GM12878 (cell line): ENCODE measurements at regions not wholly inside any gene's neighbourhood (a gene's known extent, or its start where the extent isn't known, plus 50 kb on each side); places are given as distances from the start of the nearest gene placed in this dataset.
"Not testable (repeated sequence)": the region's sequence is repeated elsewhere in the genome, so short reads cannot be mapped to it uniquely, and the experiment has no call there.

Source experiments
- ATAC-seq: fragments of 200-7000 bp; cut with Tn5 transposase; 3 replicates; pipeline ENCODE4 v1.9.1; 2020; ENCODE audit warnings: mild to moderate bottlenecking, moderate library complexity
- BruUV-seq: library from RNA; stranded (reverse); fragments of 400-500 nt; replicated peaks from 2 replicates; lab custom pipeline; 2021; lab: Mats Ljungman, UMichigan
- CTCF ChIA-PET: fragments of 300-600 bp; sonication (Branson Sonifier 250); formaldehyde crosslinking; extraction: SDS; loops from one replicate; lab custom pipeline; 2021; ENCODE audit warnings: inconsistent platforms; lab: Yijun Ruan, JAX
- POLR2A ChIA-PET: fragments of 350-600 bp; formaldehyde crosslinking; extraction: SDS; loops from one replicate; lab custom pipeline; 2021; ENCODE audit warnings: inconsistent platforms; lab: Charles Lee
- RAD21 ChIA-PET: fragments of 300-600 bp; sonication (Branson Sonifier 250); formaldehyde crosslinking; loops from one replicate; lab custom pipeline; 2023; ENCODE audit warnings: antibody characterized with exemption; ENCODE audit not compliant: unreplicated experiment; lab: Charles Lee
- SMC1A ChIA-PET: fragments of 300-600 bp; sonication (Branson Sonifier 250); formaldehyde crosslinking; loops from one replicate; lab custom pipeline; 2023; ENCODE audit not compliant: unreplicated experiment, uncharacterized antibody; lab: Charles Lee
- DNase-seq: peaks from one replicate; pipeline ENCODE4 v3.0.0-alpha.2; 2011; ENCODE audit warnings: low read depth, low spot score
- FAIRE-seq: peaks from 3 replicates; lab custom pipeline; 2011; peaks lifted over from hg19 to GRCh38; lab: Jason Lieb, UNC
- H2AFZ ChIP-seq: 2 replicates; pipeline ENCODE4 v1.6.0; 2011; ENCODE audit warnings: low read depth, low read length, control low read depth; ENCODE audit not compliant: control insufficient read depth
- H3K27ac ChIP-seq: 2 replicates; pipeline ENCODE4 v1.5.1; 2011; ENCODE audit warnings: control low read depth; ENCODE audit not compliant: control insufficient read depth, insufficient read depth
- H3K27me3 ChIP-seq, 2 experiments: replicated peaks in 1 of 2; 2 replicates each; pipeline versions ENCODE4 v1.6.0 to v1.6.1; 2011; ENCODE audit warnings: low read length in 1 of 2; ENCODE audit not compliant: control insufficient read depth in 2 of 2, insufficient read depth in 2 of 2
- H3K36me3 ChIP-seq, 2 experiments: 2 replicates each; pipeline ENCODE4 v1.5.1; 2011; ENCODE audit warnings: low read length in 1 of 2; ENCODE audit not compliant: control insufficient read depth in 2 of 2, insufficient read depth in 2 of 2
- H3K4me1 ChIP-seq: 2 replicates; pipeline ENCODE4 v1.6.1; 2011; ENCODE audit warnings: mild to moderate bottlenecking, low read length, moderate library complexity, mixed read lengths; ENCODE audit not compliant: control insufficient read depth, insufficient read depth
- H3K4me2 ChIP-seq: 2 replicates; pipeline ENCODE4 v1.6.0; 2011; ENCODE audit warnings: control low read depth; ENCODE audit not compliant: control insufficient read depth, insufficient read depth
- H3K4me3 ChIP-seq: fragments of 200-600 bp; sonication (generic); 2 replicates; pipeline ENCODE4 v1.5.1; 2016
- H3K79me2 ChIP-seq: 2 replicates; pipeline ENCODE4 v1.6.0; 2011; ENCODE audit warnings: low read length; ENCODE audit not compliant: control insufficient read depth, insufficient read depth
- H3K9ac ChIP-seq: 2 replicates; pipeline ENCODE4 v1.8.0; 2011; ENCODE audit warnings: low read length, control low read depth, mixed read lengths; ENCODE audit not compliant: control insufficient read depth, insufficient read depth
- H3K9me3 ChIP-seq: replicated peaks from 3 replicates; pipeline ENCODE4 v1.5.1; 2011; ENCODE audit warnings: mild to moderate bottlenecking, low read length; ENCODE audit not compliant: control insufficient read depth, insufficient read depth
- H4K20me1 ChIP-seq: 2 replicates; pipeline ENCODE4 v1.6.0; 2011; ENCODE audit not compliant: control insufficient read depth, insufficient read depth
- ASH2L ChIP-seq: fragments of 300-600, 200-600 bp; sonication (generic); IDR thresholded peaks from 2 replicates; pipeline ENCODE4 v1.6.1; 2017; ENCODE audit warnings: low read depth, mild to moderate bottlenecking, borderline replicate concordance
- CHD4 ChIP-seq: fragments of 200-600 bp; sonication (generic); IDR thresholded peaks from 2 replicates; pipeline ENCODE4 v1.6.1; 2016; ENCODE audit warnings: mild to moderate bottlenecking
- KAT2A ChIP-seq: conservative IDR thresholded peaks from 2 replicates; pipeline ENCODE4 v1.6.1; 2011; ENCODE audit warnings: low read depth, low read length; ENCODE audit not compliant: control insufficient read depth
- MYC ChIP-seq: IDR thresholded peaks from 2 replicates; pipeline ENCODE4 v1.6.1; 2011; ENCODE audit warnings: mild to moderate bottlenecking, low read length, moderate library complexity, inconsistent platforms; ENCODE audit not compliant: insufficient read depth, insufficient replicate concordance, insufficient read length, severe bottlenecking
- TARDBP ChIP-seq: IDR thresholded peaks from 2 replicates; pipeline ENCODE4 v1.6.1; 2016; ENCODE audit warnings: borderline replicate concordance
- ZNF207 ChIP-seq: fragments of 450-650 bp; IDR thresholded peaks from 2 replicates; pipeline ENCODE4 v1.6.1; 2014; ENCODE audit warnings: antibody characterized with exemption, mild to moderate bottlenecking, borderline replicate concordance
- ZNF622 ChIP-seq: fragments of 450-650 bp; IDR thresholded peaks from 2 replicates; pipeline ENCODE4 v1.6.1; 2017; ENCODE audit warnings: mild to moderate bottlenecking, inconsistent platforms
- WGBS: methylation state at CpG from one replicate; pipeline ENCODE4 v1.1.6; 2016; ENCODE audit warnings: low lambda C conversion rate; ENCODE audit not compliant: insufficient replicate concordance, insufficient coverage; ENCODE audit errors: missing lambda C conversion rate; 5-methylcytosine and 5-hydroxymethylcytosine counted together
- in situ Hi-C: fragments of 300-500 bp; cut with MboI; formaldehyde crosslinking; loops from 9 replicates; pipeline ENCODE4 v1.14.3; 2018; ENCODE audit warnings: mixed read lengths
- intact Hi-C: fragments of 100-400 bp; cut with micrococcal nuclease; formaldehyde crosslinking; loops from one replicate; pipeline ENCODE4 v1.14.2; 2022; ENCODE audit not compliant: unreplicated experiment
- TF ChIP-seq, protein P1 (sequence below): IDR thresholded peaks from 2 replicates; pipeline ENCODE4 v1.6.1; 2011; ENCODE audit warnings: low read depth, mild to moderate bottlenecking, low read length, moderate library complexity, borderline replicate concordance; ENCODE audit errors: extremely low read depth
- TF ChIP-seq, protein P2 (sequence below): IDR thresholded peaks from 2 replicates; pipeline ENCODE4 v1.6.1; 2011; ENCODE audit warnings: low read depth, low read length, improper control_type of control experiment, borderline replicate concordance

DNA sequence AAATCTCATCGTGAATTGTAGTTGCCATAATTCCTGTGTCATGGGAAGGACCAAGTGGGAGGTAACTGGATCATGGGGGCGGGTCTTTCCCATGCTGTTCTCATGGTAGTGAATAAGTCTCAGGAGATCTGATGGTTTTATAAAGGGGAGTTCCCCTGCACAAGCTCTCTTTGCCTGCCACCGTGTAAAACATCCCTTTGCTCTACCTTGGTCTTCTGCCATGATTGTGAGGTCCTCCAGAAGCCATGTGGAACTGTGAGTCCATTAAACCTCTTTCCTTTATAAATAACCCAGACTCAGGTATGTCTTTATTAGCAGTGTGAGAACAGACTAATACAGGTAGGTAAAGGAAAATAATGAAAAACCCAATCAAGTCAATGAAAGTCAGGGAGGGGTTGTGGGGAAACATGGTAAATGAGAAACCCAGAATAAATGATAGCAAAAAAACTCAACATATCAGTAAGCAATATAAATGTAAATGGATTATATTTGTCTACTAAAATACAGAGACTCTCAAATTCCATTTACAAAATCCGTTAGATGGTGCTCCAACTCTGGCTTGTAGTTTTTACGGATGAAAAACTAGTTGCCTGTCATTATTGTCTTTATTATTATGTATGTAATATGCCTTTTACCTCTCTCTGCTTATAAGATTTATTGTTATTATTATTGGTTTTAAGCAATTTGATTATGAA is 98.9 kb upstream of the NDUFV2 start:
- Histone ChIP-seq H3K27me3 (no peaks in the 10 kb centered on the region; a peak in 1 of 4 replicates), H3K4me1 (no peaks in the 10 kb centered on the region), H3K79me2 (no peaks in the 10 kb centered on the region), H3K27ac (no peak overlapping the region), H3K4me3 (no peak overlapping the region), H3K36me3 (no peaks in the 10 kb centered on the region), H3K9me3 (no peaks in the 10 kb centered on the region; the same call in 2 of the 3 replicates), H3K9ac (no peak overlapping the region), H3K4me2 (no peak overlapping the region), H4K20me1 (no peaks in the 10 kb centered on the region), H2AFZ (no peak overlapping the region)
- SMC1A ChIA-PET, result no interaction called here
- intact Hi-C loops, result no loop called here
- in situ Hi-C loops, result no loop called here
- TF ChIP-seq, protein P1, sequence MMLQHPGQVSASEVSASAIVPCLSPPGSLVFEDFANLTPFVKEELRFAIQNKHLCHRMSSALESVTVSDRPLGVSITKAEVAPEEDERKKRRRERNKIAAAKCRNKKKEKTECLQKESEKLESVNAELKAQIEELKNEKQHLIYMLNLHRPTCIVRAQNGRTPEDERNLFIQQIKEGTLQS, result no peak
- TF ChIP-seq ASH2L (no peak), TARDBP (no peak), CHD4 (no peak), KAT2A (no peak), ZNF622 (no peak), MYC (no peak), ZNF207 (no peak)
- TF ChIP-seq, protein P2, sequence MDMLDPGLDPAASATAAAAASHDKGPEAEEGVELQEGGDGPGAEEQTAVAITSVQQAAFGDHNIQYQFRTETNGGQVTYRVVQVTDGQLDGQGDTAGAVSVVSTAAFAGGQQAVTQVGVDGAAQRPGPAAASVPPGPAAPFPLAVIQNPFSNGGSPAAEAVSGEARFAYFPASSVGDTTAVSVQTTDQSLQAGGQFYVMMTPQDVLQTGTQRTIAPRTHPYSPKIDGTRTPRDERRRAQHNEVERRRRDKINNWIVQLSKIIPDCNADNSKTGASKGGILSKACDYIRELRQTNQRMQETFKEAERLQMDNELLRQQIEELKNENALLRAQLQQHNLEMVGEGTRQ, result no peak
- CTCF ChIA-PET, result no interaction called here
- no peak for ATAC-seq
- WGBS, result 74% methylated on average over 5 of the region's 5 CpGs
- BruUV-seq, result no TSS peak
- POLR2A ChIA-PET, result no interaction called here
- FAIRE-seq, result no peak
- RAD21 ChIA-PET, result no interaction called here
- no peak for DNase-seq

DNA sequence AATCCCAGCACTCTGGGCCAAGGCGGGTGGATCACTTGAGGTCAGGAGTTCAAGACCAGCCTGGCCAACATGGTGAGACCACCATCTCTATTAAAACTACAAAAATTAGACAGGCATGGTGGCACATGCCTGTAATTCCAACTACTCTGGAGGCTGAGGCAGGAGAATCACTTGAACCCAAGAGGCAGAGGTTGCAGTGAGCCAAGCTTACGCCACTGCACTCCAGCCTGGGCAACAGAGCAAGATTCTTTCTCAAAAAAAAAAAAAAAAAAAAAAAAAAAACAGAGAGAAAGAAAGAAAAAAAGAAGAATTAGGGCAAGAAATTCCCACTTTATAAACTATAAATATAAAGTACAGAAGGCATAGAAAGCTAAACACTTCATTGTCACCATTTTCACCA is 98.2 kb upstream of the NDUFV2 start:
- H3K9ac ChIP-seq, H2AFZ ChIP-seq, H3K79me2 ChIP-seq, FAIRE-seq, intact Hi-C loops, BruUV-seq, in situ Hi-C loops, H3K4me2 ChIP-seq, H4K20me1 ChIP-seq, H3K27ac ChIP-seq, ATAC-seq, H3K4me1 ChIP-seq, H3K36me3 ChIP-seq, H3K27me3 ChIP-seq, POLR2A ChIA-PET, H3K9me3 ChIP-seq, CTCF ChIA-PET, DNase-seq, H3K4me3 ChIP-seq: not testable (repeated sequence)
- ChIA-PET SMC1A (interaction anchor here (1.0 kb wide), 1 partner anchor 20 kb away, joined by 3 read pairs; no protein-coding TSS in a partner anchor), RAD21 (interaction anchor here (1.3 kb wide), 1 partner anchor 9 kb away, joined by 3 read pairs; no protein-coding TSS in a partner anchor)
- 88% methylated on average over 1 of the region's 2 CpGs for WGBS

DNA sequence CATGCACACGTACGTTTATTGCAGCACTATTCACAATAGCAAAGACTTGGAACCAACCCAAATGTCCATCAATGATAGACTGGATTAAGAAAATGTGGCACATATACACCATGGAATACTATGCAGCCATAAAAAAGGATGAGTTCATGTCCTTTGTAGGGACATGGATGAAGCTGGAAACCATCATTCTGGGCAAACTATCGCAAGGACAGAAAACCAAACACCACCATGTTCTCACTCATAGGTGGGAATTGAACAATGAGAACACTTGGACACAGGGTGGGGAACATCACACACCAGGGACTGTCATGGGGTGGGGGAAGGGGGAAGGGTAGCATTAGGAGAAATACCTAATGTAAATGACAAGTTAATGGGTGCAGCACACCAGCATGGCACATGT is 94.8 kb upstream of the NDUFV2 start:
- H3K4me1 ChIP-seq, BruUV-seq, H3K79me2 ChIP-seq, H3K9me3 ChIP-seq, H3K4me3 ChIP-seq, H3K27me3 ChIP-seq, H3K27ac ChIP-seq, SMC1A ChIA-PET, in situ Hi-C loops, FAIRE-seq, DNase-seq, RAD21 ChIA-PET, H2AFZ ChIP-seq, H3K36me3 ChIP-seq, H3K4me2 ChIP-seq, ATAC-seq, H4K20me1 ChIP-seq, H3K9ac ChIP-seq, intact Hi-C loops, CTCF ChIA-PET: not testable (repeated sequence)
- POLR2A ChIA-PET, result interaction anchor here (0.6 kb wide), 1 partner anchor 382 kb away, joined by 4 read pairs; no protein-coding TSS in a partner anchor
- 67% methylated on average over 3 of the region's 3 CpGs for WGBS
